NT2/D1 (cell line): ENCODE measurements at regions not wholly inside any gene's neighbourhood (a gene's known extent, or its start where the extent isn't known, plus 50 kb on each side); places are given as distances from the start of the nearest gene placed in this dataset.

ENCODE experiments used
- SUZ12 ChIP-seq: IDR thresholded peaks from 2 replicates; pipeline ENCODE4 v1.6.1; 2011; ENCODE audit not compliant: insufficient read length, insufficient read depth; ENCODE audit errors: extremely low read depth
- YY1 ChIP-seq: IDR thresholded peaks from 2 replicates; pipeline ENCODE4 v1.6.1; 2011; ENCODE audit not compliant: insufficient read length, insufficient read depth

DNA sequence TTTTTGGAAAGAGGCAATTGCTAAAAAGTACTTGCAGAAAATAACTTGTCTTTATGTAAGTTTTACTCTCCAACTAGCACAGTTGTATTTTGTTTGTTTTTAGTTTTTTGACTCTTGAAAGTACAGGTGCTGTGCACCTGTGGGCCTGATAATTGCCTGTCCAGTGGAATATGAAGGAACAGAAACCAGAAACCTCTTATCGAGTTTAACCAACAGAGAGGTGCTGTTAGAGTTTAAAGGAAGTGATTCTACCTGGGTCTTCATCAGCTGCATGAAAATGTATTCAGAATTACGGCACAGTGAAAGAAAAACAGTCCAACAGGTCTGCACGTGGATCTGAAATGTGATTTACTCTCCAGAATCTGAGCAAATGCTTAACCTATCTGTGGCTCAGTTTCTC, 326.6 kb upstream of the POM121L12 start:
- TF ChIP-seq SUZ12 (no peak), YY1 (no peak)
